ENCODE measurements at regions not wholly inside any gene's neighbourhood (a gene's known extent, or its start where the extent isn't known, plus 50 kb on each side); places are given as distances from the start of the nearest gene placed in this dataset.

DNA sequence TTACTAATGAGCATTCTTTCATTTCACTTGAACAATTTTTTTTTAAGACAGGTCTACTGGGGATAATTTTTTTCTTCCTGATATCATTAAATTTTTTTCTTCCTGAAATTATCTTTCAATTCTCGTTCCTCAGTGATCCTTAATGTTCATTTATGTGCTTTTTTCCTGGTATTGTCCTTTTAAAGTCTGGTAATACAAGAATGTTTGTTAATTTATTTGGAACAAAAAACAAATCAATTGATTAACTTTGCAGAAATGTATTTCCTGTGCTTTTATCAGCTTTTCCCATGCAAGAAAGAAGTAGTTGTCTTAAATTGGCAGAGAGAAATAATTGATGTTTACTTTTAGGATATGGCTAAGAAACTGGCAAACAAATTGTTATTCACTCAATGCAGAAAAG is 945.4 kb upstream of the MIR17HG start:
- POLR2A ChIA-PET, result no interaction called here
- no peaks in the 10 kb centered on the region for H3K36me3 ChIP-seq (ENCODE audit: control insufficient read depth in 2 of 2, insufficient read depth in 1 of 2, low read length in 2 of 2)
- no peak overlapping the region for H3K27ac ChIP-seq (ENCODE audit: extremely low read depth, low read depth, low read length)
- no peaks in the 10 kb centered on the region for H3K9me3 ChIP-seq (ENCODE audit: control insufficient read depth, insufficient read depth, low read depth, low read length)
- TF ChIP-seq ZNF184 (tag by site-specific recombination; IDR thresholded peaks at IDR 0.05) (no peak), SP2 (tag by site-specific recombination; IDR thresholded peaks at IDR 0.05) (no peak), KLF8 (tag by site-specific recombination; IDR thresholded peaks at IDR 0.05) (no peak), ZSCAN30 (tag by site-specific recombination; IDR thresholded peaks at IDR 0.05) (no peak), ZNF596 (tag by site-specific recombination; IDR thresholded peaks at IDR 0.05) (no peak), ZNF514 (tag by site-specific recombination; IDR thresholded peaks at IDR 0.05) (no peak), ZNF837 (tag by site-specific recombination; IDR thresholded peaks at IDR 0.05) (no peak), ZNF488 (tag by site-specific recombination; IDR thresholded peaks at IDR 0.05) (no peak), ZNF624 (tag by site-specific recombination; IDR thresholded peaks at IDR 0.05) (no peak), ZNF18 (tag by site-specific recombination; IDR thresholded peaks at IDR 0.05) (no peak), AEBP2 (tag by site-specific recombination; IDR thresholded peaks at IDR 0.05; ENCODE audit: borderline replicate concordance) (no peak), ZNF112 (tag by site-specific recombination; IDR thresholded peaks at IDR 0.05) (no peak), IKZF3 (tag by site-specific recombination; IDR thresholded peaks at IDR 0.05) (no peak), ZNF302 (tag by site-specific recombination; IDR thresholded peaks at IDR 0.05; ENCODE audit: low read depth) (no peak), ZNF266 (tag by site-specific recombination; IDR thresholded peaks at IDR 0.05; ENCODE audit: low read depth) (no peak), ZNF19 (tag by site-specific recombination; IDR thresholded peaks at IDR 0.05; ENCODE audit: low read depth) (no peak), ZNF664 (tag by site-specific recombination; IDR thresholded peaks at IDR 0.05) (no peak), ZNF658 (tag by site-specific recombination; IDR thresholded peaks at IDR 0.05) (no peak)
- TF ChIP-seq, protein P1, sequence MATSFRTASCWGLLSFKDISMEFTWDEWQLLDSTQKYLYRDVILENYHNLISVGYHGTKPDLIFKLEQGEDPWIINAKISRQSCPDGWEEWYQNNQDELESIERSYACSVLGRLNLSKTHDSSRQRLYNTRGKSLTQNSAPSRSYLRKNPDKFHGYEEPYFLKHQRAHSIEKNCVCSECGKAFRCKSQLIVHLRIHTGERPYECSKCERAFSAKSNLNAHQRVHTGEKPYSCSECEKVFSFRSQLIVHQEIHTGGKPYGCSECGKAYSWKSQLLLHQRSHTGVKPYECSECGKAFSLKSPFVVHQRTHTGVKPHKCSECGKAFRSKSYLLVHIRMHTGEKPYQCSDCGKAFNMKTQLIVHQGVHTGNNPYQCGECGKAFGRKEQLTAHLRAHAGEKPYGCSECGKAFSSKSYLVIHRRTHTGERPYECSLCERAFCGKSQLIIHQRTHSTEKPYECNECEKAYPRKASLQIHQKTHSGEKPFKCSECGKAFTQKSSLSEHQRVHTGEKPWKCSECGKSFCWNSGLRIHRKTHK (tag by site-specific recombination; IDR thresholded peaks at IDR 0.05), result no peak
- TF ChIP-seq, protein P2, sequence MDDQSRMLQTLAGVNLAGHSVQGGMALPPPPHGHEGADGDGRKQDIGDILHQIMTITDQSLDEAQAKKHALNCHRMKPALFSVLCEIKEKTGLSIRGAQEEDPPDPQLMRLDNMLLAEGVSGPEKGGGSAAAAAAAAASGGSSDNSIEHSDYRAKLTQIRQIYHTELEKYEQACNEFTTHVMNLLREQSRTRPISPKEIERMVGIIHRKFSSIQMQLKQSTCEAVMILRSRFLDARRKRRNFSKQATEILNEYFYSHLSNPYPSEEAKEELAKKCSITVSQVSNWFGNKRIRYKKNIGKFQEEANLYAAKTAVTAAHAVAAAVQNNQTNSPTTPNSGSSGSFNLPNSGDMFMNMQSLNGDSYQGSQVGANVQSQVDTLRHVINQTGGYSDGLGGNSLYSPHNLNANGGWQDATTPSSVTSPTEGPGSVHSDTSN (CRISPR knock-in tag; IDR thresholded peaks at IDR 0.05), result no peak
- H3K4me1 ChIP-seq (ENCODE audit: control insufficient read depth, insufficient read depth, low read length), result no peaks in the 10 kb centered on the region
- no peak overlapping the region for H3K4me3 ChIP-seq (ENCODE audit: low read depth, low read length)
- CTCF ChIA-PET, result interaction anchor here (0.7 kb wide), 1 partner anchor 615 kb away, joined by 3 read pairs; no protein-coding TSS in a partner anchor

DNA sequence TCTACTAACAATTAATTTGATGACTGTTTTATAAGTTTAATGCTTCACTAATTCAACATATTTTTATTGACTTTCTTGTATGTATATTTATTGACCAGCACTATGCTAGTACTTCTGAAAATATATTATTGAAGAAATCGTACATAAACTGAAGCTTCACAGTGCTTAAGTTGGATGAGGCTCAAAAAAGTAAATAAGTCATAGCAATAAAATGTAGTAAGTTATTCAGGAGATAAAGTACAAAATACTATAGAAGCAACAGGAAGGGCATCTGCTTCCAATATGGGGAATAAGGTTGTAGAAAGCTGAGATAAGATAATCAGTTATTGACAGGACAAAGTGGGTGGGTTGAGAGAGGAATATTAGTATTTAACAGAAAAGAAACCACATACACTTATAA is 944.9 kb upstream of the MIR17HG start:
- Histone ChIP-seq H3K27ac (ENCODE audit: extremely low read depth, low read depth, low read length) (no peak overlapping the region), H3K4me3 (ENCODE audit: low read depth, low read length) (no peak overlapping the region), H3K9me3 (ENCODE audit: control insufficient read depth, insufficient read depth, low read depth, low read length) (no peaks in the 10 kb centered on the region), H3K4me1 (ENCODE audit: control insufficient read depth, insufficient read depth, low read length) (no peaks in the 10 kb centered on the region), H3K36me3 (ENCODE audit: control insufficient read depth in 2 of 2, insufficient read depth in 1 of 2, low read length in 2 of 2) (no peaks in the 10 kb centered on the region)
- ChIA-PET POLR2A (no interaction called here), CTCF (interaction anchor here (0.7 kb wide), 1 partner anchor 615 kb away, joined by 3 read pairs; no protein-coding TSS in a partner anchor)
- TF ChIP-seq ZNF830 (tag by site-specific recombination; IDR thresholded peaks at IDR 0.05; ENCODE audit: low read depth), result no peak
- no peak for TF ChIP-seq ZNF629 (tag by site-specific recombination; IDR thresholded peaks at IDR 0.05)
- no peak for TF ChIP-seq HOXC10 (CRISPR knock-in tag; IDR thresholded peaks at IDR 0.05)
- TF ChIP-seq HOXD13 (CRISPR knock-in tag; IDR thresholded peaks at IDR 0.05; ENCODE audit: borderline replicate concordance), result no peak
- no peak for TF ChIP-seq ZNF555 (tag by site-specific recombination; conservative IDR thresholded peaks at IDR 0.05)
- TF ChIP-seq ZNF146 (tag by site-specific recombination; IDR thresholded peaks at IDR 0.05), result no peak
- no peak for TF ChIP-seq ZSCAN30 (tag by site-specific recombination; IDR thresholded peaks at IDR 0.05)
- no peak for TF ChIP-seq ZNF398 (tag by site-specific recombination; IDR thresholded peaks at IDR 0.05)
- TF ChIP-seq MEIS1 (CRISPR knock-in tag; IDR thresholded peaks at IDR 0.05; ENCODE audit: borderline replicate concordance), result no peak
- TF ChIP-seq ZEB2 (tag by site-specific recombination; IDR thresholded peaks at IDR 0.05), result no peak

All from HEK293 (cell line).